HG02759 (cell line): ENCODE measurements at regions not wholly inside any gene's neighbourhood (a gene's known extent, or its start where the extent isn't known, plus 50 kb on each side); places are given as distances from the start of the nearest gene placed in this dataset.

Source experiments
- ATAC-seq: cut with Tn5 transposase; IDR thresholded peaks from one replicate; pipeline ENCODE4 v1.9.1; 2021; ENCODE audit warnings: mild to moderate bottlenecking, moderate library complexity; ENCODE audit not compliant: unreplicated experiment

- no peak for ATAC-seq
Observed at GRCh38 chr6:133748628-133749027, 140.3 kb upstream of the TCF21 start.

GRCh38 chr6:133749427-133749826 is 139.5 kb upstream of the TCF21 start:
- no peak for ATAC-seq

GRCh38 chr6:133752129-133752528 is 136.8 kb upstream of the TCF21 start:
- no peak for ATAC-seq

GRCh38 chr6:133753756-133754155 is 135.2 kb upstream of the TCF21 start:
- no peak for ATAC-seq

GRCh38 chr6:133754298-133754697 is 134.6 kb upstream of the TCF21 start:
- no peak for ATAC-seq

GRCh38 chr6:133756078-133756695 is 132.7 kb upstream of the TCF21 start:
- no peak for ATAC-seq

GRCh38 chr6:133757335-133757734 is 131.6 kb upstream of the TCF21 start:
- no peak for ATAC-seq

GRCh38 chr6:133758815-133759335 is 130.0 kb upstream of the TCF21 start:
- ATAC-seq = no peak

- no peak for ATAC-seq
Observed at GRCh38 chr6:133759524-133759923, 129.4 kb upstream of the TCF21 start.

- no peak for ATAC-seq
Observed at GRCh38 chr6:133761706-133762105, 127.2 kb upstream of the TCF21 start.

GRCh38 chr6:133764008-133764753 is 124.7 kb upstream of the TCF21 start:
- ATAC-seq = no peak

- ATAC-seq = no peak
Observed at GRCh38 chr6:133764754-133765208, 124.1 kb upstream of the TCF21 start.

- ATAC-seq = no peak
Observed at GRCh38 chr6:133767357-133767970, 121.4 kb upstream of the TCF21 start.

- no peak for ATAC-seq
Observed at GRCh38 chr6:133768656-133769295, 120.1 kb upstream of the TCF21 start.

GRCh38 chr6:133769463-133769862 is 119.5 kb upstream of the TCF21 start:
- no peak for ATAC-seq

- no peak for ATAC-seq
Observed at GRCh38 chr6:133772567-133772966, 116.3 kb upstream of the TCF21 start.

- ATAC-seq = no peak
Observed at GRCh38 chr6:133773776-133774175, 115.1 kb upstream of the TCF21 start.

- no peak for ATAC-seq
Observed at GRCh38 chr6:133774356-133774755, 114.6 kb upstream of the TCF21 start.

GRCh38 chr6:133778414-133779130 is 110.3 kb upstream of the TCF21 start:
- ATAC-seq = no peak

GRCh38 chr6:133779916-133780695 is 108.8 kb upstream of the TCF21 start:
- no peak for ATAC-seq
